Trophoblast cell (in vitro differentiated cells and primary cell): ENCODE measurements at regions not wholly inside any gene's neighbourhood (a gene's known extent, or its start where the extent isn't known, plus 50 kb on each side); places are given as distances from the start of the nearest gene placed in this dataset.

Source experiments
- DNase-seq, 2 donors: peaks; one replicate each; pipeline ENCODE4 v3.0.0-alpha.2; 2016
- H2AFZ ChIP-seq: 2 replicates; pipeline ENCODE4 v1.6.1; 2013; ENCODE audit warnings: low read length, moderate library complexity, mild to moderate bottlenecking; ENCODE audit not compliant: insufficient read depth, poor library complexity
- H2AK5ac ChIP-seq: 2 replicates; pipeline ENCODE4 v1.6.1; 2013; ENCODE audit warnings: mild to moderate bottlenecking, low read length
- H2BK120ac ChIP-seq: 2 replicates; pipeline ENCODE4 v1.6.1; 2013; ENCODE audit warnings: low read length, mild to moderate bottlenecking, moderate library complexity; ENCODE audit not compliant: insufficient read depth, poor library complexity
- H2BK12ac ChIP-seq: 2 replicates; pipeline ENCODE4 v1.6.1; 2013; ENCODE audit warnings: mild to moderate bottlenecking, low read length, moderate library complexity
- H2BK5ac ChIP-seq: 2 replicates; pipeline ENCODE4 v1.6.1; 2013; ENCODE audit warnings: low read length, low read depth, moderate library complexity, mild to moderate bottlenecking; ENCODE audit not compliant: poor library complexity
- H3K14ac ChIP-seq: 2 replicates; pipeline ENCODE4 v1.6.1; 2013; ENCODE audit warnings: mild to moderate bottlenecking, low read length
- H3K18ac ChIP-seq: 2 replicates; pipeline ENCODE4 v1.6.1; 2013; ENCODE audit warnings: mild to moderate bottlenecking, low read length
- H3K23ac ChIP-seq: 2 replicates; pipeline ENCODE4 v1.6.1; 2013; ENCODE audit warnings: low read length
- H3K27ac ChIP-seq: 2 replicates; pipeline ENCODE4 v1.5.1; 2013; ENCODE audit warnings: low read depth, mild to moderate bottlenecking, inconsistent platforms, low read length, moderate library complexity
- H3K27me3 ChIP-seq: 2 replicates; pipeline ENCODE4 v1.6.1; 2013; ENCODE audit warnings: inconsistent platforms, mild to moderate bottlenecking, low read length, moderate library complexity; ENCODE audit not compliant: insufficient read depth
- H3K36me3 ChIP-seq, 2 experiments: 1 replicate in 1 of 2; 2 replicates in 1 of 2; pipeline ENCODE4 v1.6.1; 2013; ENCODE audit warnings: low read length in 2 of 2, mild to moderate bottlenecking in 2 of 2, moderate library complexity in 1 of 2; ENCODE audit not compliant: insufficient read depth in 2 of 2, control insufficient read depth in 1 of 2
- H3K4ac ChIP-seq: 2 replicates; pipeline ENCODE4 v1.6.1; 2013; ENCODE audit warnings: low read depth, mild to moderate bottlenecking, low read length, moderate library complexity
- H3K4me1 ChIP-seq, 2 experiments: 1 replicate in 1 of 2; 2 replicates in 1 of 2; pipeline ENCODE4 v1.6.1; 2013; ENCODE audit warnings: low read length in 2 of 2, mild to moderate bottlenecking in 2 of 2, moderate library complexity in 1 of 2; ENCODE audit not compliant: insufficient read depth in 2 of 2, control insufficient read depth in 1 of 2
- H3K4me2 ChIP-seq: 2 replicates; pipeline ENCODE4 v1.6.1; 2013; ENCODE audit warnings: inconsistent platforms, mild to moderate bottlenecking, low read length, moderate library complexity
- H3K4me3 ChIP-seq: 2 replicates; pipeline ENCODE4 v1.5.1; 2013; ENCODE audit warnings: mild to moderate bottlenecking, low read depth, low read length, inconsistent platforms
- H3K79me1 ChIP-seq: one replicate; pipeline ENCODE4 v1.6.1; 2013; ENCODE audit warnings: low read length
- H3K79me2 ChIP-seq: 2 replicates; pipeline ENCODE4 v1.6.1; 2013; ENCODE audit warnings: low read length, mild to moderate bottlenecking; ENCODE audit not compliant: control insufficient read depth, insufficient read depth, poor library complexity
- H3K9ac ChIP-seq: 2 replicates; pipeline ENCODE4 v1.6.1; 2013; ENCODE audit warnings: mild to moderate bottlenecking, low read length
- H3K9me3 ChIP-seq: 2 replicates; pipeline ENCODE4 v1.6.1; 2013; ENCODE audit warnings: low read depth, mild to moderate bottlenecking, control low read depth, inconsistent platforms, low read length; ENCODE audit not compliant: insufficient read depth
- H4K12ac ChIP-seq: 2 replicates; pipeline ENCODE4 v1.6.1; 2013; ENCODE audit warnings: low read depth, mild to moderate bottlenecking, low read length, moderate library complexity
- H4K8ac ChIP-seq: 2 replicates; pipeline ENCODE4 v1.6.1; 2013; ENCODE audit warnings: low read depth, mild to moderate bottlenecking, low read length, moderate library complexity
- H4K91ac ChIP-seq: one replicate; pipeline ENCODE4 v1.6.1; 2013; ENCODE audit warnings: low read depth, mild to moderate bottlenecking, low read length, moderate library complexity
- WGBS: extraction: QIAGEN DNeasy Blood & Tissue Kit; methylation state at CpG from one replicate; pipeline ENCODE4 v1.1.7; 2013; ENCODE audit warnings: missing lambda C conversion rate; ENCODE audit not compliant: insufficient read length, insufficient coverage; ENCODE audit errors: extremely low coverage; 5-methylcytosine and 5-hydroxymethylcytosine counted together

GRCh38 chr6:92690997-92691599 is 728.3 kb downstream of the EPHA7 start:
- Histone ChIP-seq H2AK5ac (no peak overlapping the region), H3K23ac (no peak overlapping the region), H3K79me1 (no peaks in the 10 kb centered on the region), H3K4ac (no peak overlapping the region), H3K4me1 (no peaks in the 10 kb centered on the region), H3K36me3 (no peaks in the 10 kb centered on the region), H3K4me3 (no peak overlapping the region), H2BK5ac (no peak overlapping the region), H3K14ac (no peak overlapping the region), H2BK12ac (no peak overlapping the region), H4K91ac (no peak overlapping the region), H3K4me2 (no peak overlapping the region), H4K12ac (no peak overlapping the region), H2BK120ac (no peak overlapping the region), H2AFZ (no peak overlapping the region), H3K9me3 (no peaks in the 10 kb centered on the region), H3K18ac (no peak overlapping the region), H3K27ac (no peak overlapping the region), H3K27me3 (no peaks in the 10 kb centered on the region), H3K9ac (no peak overlapping the region), H4K8ac (no peak overlapping the region), H3K79me2 (no peaks in the 10 kb centered on the region)
- no peak for DNase-seq
- no CpG with 5 or more reads among the region's 2 CpGs for WGBS

- Histone ChIP-seq H3K4me1 (no peaks in the 10 kb centered on the region), H3K27ac (no peak overlapping the region)
Observed at GRCh38 chr6:92688342-92688741, 731.0 kb downstream of the EPHA7 start.

GRCh38 chr6:92687278-92687677 is 732.1 kb downstream of the EPHA7 start:
- H2AFZ ChIP-seq, result no peak overlapping the region
- no peak overlapping the region for H3K18ac ChIP-seq
- DNase-seq, result no peak
- no peak overlapping the region for H3K4me2 ChIP-seq
- no peak overlapping the region for H4K91ac ChIP-seq
- H3K4me3 ChIP-seq, result no peak overlapping the region
- no peaks in the 10 kb centered on the region for H3K27me3 ChIP-seq
- H2BK120ac ChIP-seq, result no peak overlapping the region
- H2AK5ac ChIP-seq, result no peak overlapping the region
- no peak overlapping the region for H3K27ac ChIP-seq
- no peak overlapping the region for H3K9ac ChIP-seq
- H2BK5ac ChIP-seq, result no peak overlapping the region
- H3K79me1 ChIP-seq, result no peaks in the 10 kb centered on the region
- H3K79me2 ChIP-seq, result no peaks in the 10 kb centered on the region
- no peak overlapping the region for H3K4ac ChIP-seq
- H3K14ac ChIP-seq, result no peak overlapping the region
- H2BK12ac ChIP-seq, result no peak overlapping the region
- H4K12ac ChIP-seq, result no peak overlapping the region
- H4K8ac ChIP-seq, result no peak overlapping the region
- WGBS, result no CpG with 5 or more reads among the region's 2 CpGs
- no peaks in the 10 kb centered on the region for H3K9me3 ChIP-seq
- H3K36me3 ChIP-seq, result no peaks in the 10 kb centered on the region
- H3K23ac ChIP-seq, result no peak overlapping the region
- no peaks in the 10 kb centered on the region for H3K4me1 ChIP-seq

More at GRCh38 chr6:92688342-92688741, 731.0 kb downstream of the EPHA7 start:
- H3K79me2 ChIP-seq, result no peaks in the 10 kb centered on the region
- H3K18ac ChIP-seq, result no peak overlapping the region
- H2BK5ac ChIP-seq, result no peak overlapping the region
- no peak overlapping the region for H3K14ac ChIP-seq
- no peak overlapping the region for H2BK12ac ChIP-seq
- H2BK120ac ChIP-seq, result no peak overlapping the region
- H2AK5ac ChIP-seq, result no peak overlapping the region
- no peak overlapping the region for H2AFZ ChIP-seq
- H3K27me3 ChIP-seq, result no peaks in the 10 kb centered on the region
- no peaks in the 10 kb centered on the region for H3K36me3 ChIP-seq
- H3K79me1 ChIP-seq, result no peaks in the 10 kb centered on the region
- WGBS, result no CpG with 5 or more reads among the region's 2 CpGs
- H3K9me3 ChIP-seq, result no peaks in the 10 kb centered on the region
- no peak overlapping the region for H4K91ac ChIP-seq
- H3K4me3 ChIP-seq, result no peak overlapping the region
- H3K4me2 ChIP-seq, result no peak overlapping the region
- H3K23ac ChIP-seq, result no peak overlapping the region
- no peak overlapping the region for H4K12ac ChIP-seq
- H3K4ac ChIP-seq, result no peak overlapping the region
- H3K9ac ChIP-seq, result no peak overlapping the region
- no peak for DNase-seq
- H4K8ac ChIP-seq, result no peak overlapping the region

GRCh38 chr6:92684386-92684785 is 735.0 kb downstream of the EPHA7 start:
- no CpG with 5 or more reads among the region's 1 CpG for WGBS
- Histone ChIP-seq H3K9ac (no peak overlapping the region), H3K4me3 (no peak overlapping the region)

More at GRCh38 chr6:92684386-92684785, 735.0 kb downstream of the EPHA7 start:
- Histone ChIP-seq H3K27ac (no peak overlapping the region), H3K36me3 (no peaks in the 10 kb centered on the region), H3K4ac (no peak overlapping the region), H3K23ac (no peak overlapping the region), H3K27me3 (no peaks in the 10 kb centered on the region), H3K14ac (no peak overlapping the region), H3K4me2 (no peak overlapping the region), H3K79me2 (no peaks in the 10 kb centered on the region), H4K91ac (no peak overlapping the region), H2AFZ (no peak overlapping the region), H2AK5ac (no peak overlapping the region), H3K79me1 (no peaks in the 10 kb centered on the region), H2BK120ac (no peak overlapping the region), H3K4me1 (no peaks in the 10 kb centered on the region), H2BK12ac (no peak overlapping the region), H3K18ac (no peak overlapping the region), H2BK5ac (no peak overlapping the region), H4K12ac (no peak overlapping the region), H4K8ac (no peak overlapping the region), H3K9me3 (no peaks in the 10 kb centered on the region)
- peak in 1 of 2 donors; percentile 10 for DNase-seq
